Right lobe of liver (tissue), 6 donors: ENCODE measurements at regions not wholly inside any gene's neighbourhood (a gene's known extent, or its start where the extent isn't known, plus 50 kb on each side); places are given as distances from the start of the nearest gene placed in this dataset.
"Not testable (repeated sequence)": the region's sequence is repeated elsewhere in the genome, so short reads cannot be mapped to it uniquely, and the experiment has no call there.

Experiments
- ATAC-seq, 4 donors: fragments of 200-7000 bp; cut with Tn5 transposase; one replicate each; pipeline ENCODE4 v1.9.1; 2020; ENCODE audit warnings: mild to moderate bottlenecking in 4 of 4, moderate library complexity in 4 of 4
- DNase-seq, 3 donors: peaks; one replicate each; pipeline ENCODE4 v3.0.0-alpha.2; 2020
- H3K27ac ChIP-seq, 3 donors: fragments of 200-600 bp; one replicate each; pipeline ENCODE4 v1.8.0; 2022
- H3K27me3 ChIP-seq, 2 donors: fragments of 200-600 bp; one replicate each; pipeline ENCODE4 v1.8.0; 2022
- H3K36me3 ChIP-seq, 4 donors: fragments of 200-600 bp; sonication (generic) in 1 of 4; one replicate each; pipeline versions ENCODE4 v1.5.1 to v1.8.0; 2017 to 2022; ENCODE audit warnings: control low read depth in 1 of 4
- H3K4me1 ChIP-seq, 4 donors: fragments of 200-600 bp; sonication (generic) in 1 of 4; one replicate each; pipeline versions ENCODE4 v1.5.1 to v1.8.0; 2017 to 2022; ENCODE audit warnings: control low read depth in 1 of 4
- H3K4me3 ChIP-seq, 3 donors: fragments of 200-600 bp; one replicate each; pipeline ENCODE4 v1.8.0; 2022
- H3K9me3 ChIP-seq, 4 donors: fragments of 200-600 bp; sonication (generic) in 1 of 4; one replicate each; pipeline versions ENCODE4 v1.5.1 to v1.8.0; 2017 to 2022; ENCODE audit warnings: control low read depth in 1 of 4
- POLR2A ChIP-seq: fragments of 450-650 bp; IDR thresholded peaks from one replicate; pipeline ENCODE4 v1.6.1; 2017; ENCODE audit warnings: antibody characterized with exemption, mild to moderate bottlenecking
- WGBS: methylation state at CpG from one replicate; pipeline ENCODE4 v1.1.6; 2018; ENCODE audit warnings: low coverage, low lambda C conversion rate; ENCODE audit not compliant: insufficient coverage; ENCODE audit errors: missing lambda C conversion rate; 5-methylcytosine and 5-hydroxymethylcytosine counted together
- intact Hi-C, 2 donors: fragments of 100-400 bp; cut with DNase I; formaldehyde crosslinking; loops; one replicate each; pipeline versions ENCODE4 v1.11.2 to v1.14.1; 2022
- TF ChIP-seq, protein P1 (sequence below), 4 donors: fragments of 200-600 bp in 3 of 4; fragments of 450-650 bp in 1 of 4; IDR thresholded peaks; one replicate each; pipeline versions ENCODE4 v1.5.1 to v1.8.0; 2016 to 2022; ENCODE audit warnings: antibody characterized with exemption in 4 of 4, mild to moderate bottlenecking in 2 of 4
- donor health status: DM: no; HTN: yes; CAD: no.
- donor health status: DM: no; HTN: no; CAD: no.
- donor health status: DM: no; HTN: no; CAD: no.
- donor health status: DM: no; HTN: yes; CAD: no.
- donor health status: DM: no; HTN: yes; CAD: no.

DNA sequence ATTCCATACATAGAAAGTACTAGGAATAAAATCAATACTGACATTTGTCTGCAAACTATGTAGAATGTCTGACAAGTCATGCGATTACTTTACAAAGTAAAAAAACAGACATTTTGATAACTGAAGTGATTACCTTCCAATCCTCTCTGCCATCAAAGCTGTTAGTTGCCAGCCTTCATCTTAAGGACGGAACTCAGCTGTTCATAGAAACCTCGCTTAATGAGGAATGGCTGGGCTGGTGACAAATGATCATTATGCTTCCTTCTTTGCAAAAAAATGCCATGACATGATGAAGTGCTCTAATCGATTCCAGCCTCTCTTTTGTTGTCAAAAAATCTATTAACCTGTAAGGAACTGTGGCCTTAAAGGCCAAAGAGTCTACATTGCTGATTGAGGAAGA lies 1214.9 kb upstream of the IGFBP7 start:
- Histone ChIP-seq H3K4me1 (no peaks in the 10 kb centered on the region), H3K27me3 (no peaks in the 10 kb centered on the region), H3K27ac (no peak overlapping the region), H3K4me3 (no peak overlapping the region), H3K36me3 (no peaks in the 10 kb centered on the region), H3K9me3 (no peaks in the 10 kb centered on the region)
- TF ChIP-seq, protein P1, sequence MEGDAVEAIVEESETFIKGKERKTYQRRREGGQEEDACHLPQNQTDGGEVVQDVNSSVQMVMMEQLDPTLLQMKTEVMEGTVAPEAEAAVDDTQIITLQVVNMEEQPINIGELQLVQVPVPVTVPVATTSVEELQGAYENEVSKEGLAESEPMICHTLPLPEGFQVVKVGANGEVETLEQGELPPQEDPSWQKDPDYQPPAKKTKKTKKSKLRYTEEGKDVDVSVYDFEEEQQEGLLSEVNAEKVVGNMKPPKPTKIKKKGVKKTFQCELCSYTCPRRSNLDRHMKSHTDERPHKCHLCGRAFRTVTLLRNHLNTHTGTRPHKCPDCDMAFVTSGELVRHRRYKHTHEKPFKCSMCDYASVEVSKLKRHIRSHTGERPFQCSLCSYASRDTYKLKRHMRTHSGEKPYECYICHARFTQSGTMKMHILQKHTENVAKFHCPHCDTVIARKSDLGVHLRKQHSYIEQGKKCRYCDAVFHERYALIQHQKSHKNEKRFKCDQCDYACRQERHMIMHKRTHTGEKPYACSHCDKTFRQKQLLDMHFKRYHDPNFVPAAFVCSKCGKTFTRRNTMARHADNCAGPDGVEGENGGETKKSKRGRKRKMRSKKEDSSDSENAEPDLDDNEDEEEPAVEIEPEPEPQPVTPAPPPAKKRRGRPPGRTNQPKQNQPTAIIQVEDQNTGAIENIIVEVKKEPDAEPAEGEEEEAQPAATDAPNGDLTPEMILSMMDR (IDR thresholded peaks at IDR 0.05), result no peak
- TF ChIP-seq POLR2A, result no peak
- intact Hi-C loops, result no loop called here
- no peak for ATAC-seq
- WGBS, result 53% methylated on average over 4 of the region's 4 CpGs
- no peak for DNase-seq

DNA sequence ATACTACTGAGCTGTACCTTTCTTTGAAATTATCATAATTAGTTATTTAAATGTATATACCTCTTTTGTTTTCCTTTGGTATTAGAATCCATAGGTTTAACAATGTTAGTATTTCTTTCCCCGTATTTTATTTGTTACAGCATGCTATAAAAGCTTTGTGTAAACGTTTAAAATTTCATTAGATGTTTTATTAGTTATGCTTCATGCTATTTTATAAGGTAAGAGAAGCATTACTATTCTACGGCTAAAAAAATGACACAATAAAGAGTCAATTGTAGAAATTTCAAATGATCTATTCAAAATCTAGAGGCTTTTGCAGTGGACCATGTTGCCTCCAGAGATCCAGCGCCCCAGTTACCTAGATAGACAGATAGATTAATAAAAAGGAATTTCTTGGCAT lies 1203.3 kb upstream of the IGFBP7 start:
- 51% methylated on average over 4 of the region's 4 CpGs for WGBS
- Histone ChIP-seq H3K27ac (no peak overlapping the region), H3K4me1 (no peaks in the 10 kb centered on the region), H3K4me3 (no peak overlapping the region), H3K36me3 (no peaks in the 10 kb centered on the region), H3K27me3 (no peaks in the 10 kb centered on the region), H3K9me3 (no peaks in the 10 kb centered on the region)
- TF ChIP-seq, protein P1 (IDR thresholded peaks at IDR 0.05), result no peak
- TF ChIP-seq POLR2A, result no peak
- DNase-seq, result no peak
- intact Hi-C loops, result no loop called here
- ATAC-seq, result no peak

DNA sequence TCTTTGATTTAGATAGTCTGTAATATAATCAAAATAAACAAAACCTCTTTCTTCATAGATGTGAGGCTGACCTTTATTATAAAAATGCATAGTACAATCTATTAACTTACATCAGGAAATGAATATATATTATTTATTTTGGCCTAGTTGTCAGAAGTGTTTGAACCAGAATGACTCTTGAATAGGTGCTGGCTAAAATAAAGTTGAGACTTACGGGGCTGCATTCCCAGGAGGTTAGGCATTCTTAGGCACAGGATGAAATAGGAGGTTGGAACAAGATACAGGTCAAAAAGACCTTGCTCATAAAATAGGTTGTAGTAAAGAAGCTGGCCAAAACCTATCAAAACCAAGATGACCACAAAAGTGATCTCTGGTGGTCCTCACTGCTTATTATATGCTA lies 1193.3 kb upstream of the IGFBP7 start:
- no peaks in the 10 kb centered on the region for H3K4me1 ChIP-seq
- no peaks in the 10 kb centered on the region for H3K9me3 ChIP-seq
- ATAC-seq, result no peak
- H3K27ac ChIP-seq, result no peak overlapping the region
- intact Hi-C loops, result no loop called here
- H3K27me3 ChIP-seq, result no peaks in the 10 kb centered on the region
- no peak for TF ChIP-seq POLR2A
- TF ChIP-seq, protein P1 (IDR thresholded peaks at IDR 0.05), result no peak
- no peak for DNase-seq
- H3K4me3 ChIP-seq, result no peak overlapping the region
- WGBS, result 69% methylated on average over 1 of the region's 1 CpG
- no peaks in the 10 kb centered on the region for H3K36me3 ChIP-seq

DNA sequence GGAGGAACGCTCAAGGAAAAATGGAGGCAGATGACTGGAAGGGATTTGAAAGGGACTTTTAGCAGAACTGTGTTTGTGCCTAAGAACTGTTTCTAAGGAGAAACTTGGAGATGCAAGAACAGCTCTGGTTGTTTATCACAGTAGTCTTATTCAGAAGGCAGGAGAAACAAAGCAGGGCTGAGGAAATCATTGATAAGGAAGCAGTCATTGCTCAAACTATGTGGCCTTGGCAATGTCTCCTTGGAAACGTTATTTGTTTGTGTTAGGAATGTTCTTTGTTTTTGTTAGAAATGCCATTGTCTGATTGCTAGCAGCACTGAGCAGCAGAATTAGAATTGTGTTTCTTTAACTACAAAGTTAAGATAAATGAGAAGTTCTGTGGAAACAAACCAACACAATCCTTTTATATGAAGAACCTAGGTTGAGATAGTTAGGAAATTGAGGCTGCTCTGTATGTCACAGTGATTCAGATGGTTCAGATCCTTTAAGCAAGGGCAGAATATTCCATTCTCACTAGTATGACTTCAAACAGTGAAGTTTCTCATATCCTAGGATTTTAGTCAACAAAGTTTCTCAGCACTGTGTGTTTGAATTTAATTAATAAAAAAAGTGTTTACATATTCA lies 1191.3 kb upstream of the IGFBP7 start:
- no peaks in the 10 kb centered on the region for H3K4me1 ChIP-seq
- intact Hi-C loops, result no loop called here
- no peaks in the 10 kb centered on the region for H3K36me3 ChIP-seq
- no peak for TF ChIP-seq POLR2A
- TF ChIP-seq, protein P1 (IDR thresholded peaks at IDR 0.05), result no peak
- no peak for DNase-seq
- no peak overlapping the region for H3K4me3 ChIP-seq
- no peaks in the 10 kb centered on the region for H3K27me3 ChIP-seq
- 12% methylated on average over 2 of the region's 2 CpGs for WGBS
- ATAC-seq, result peak in 1 of 4 donors; percentile 47
- no peaks in the 10 kb centered on the region for H3K9me3 ChIP-seq
- no peak overlapping the region for H3K27ac ChIP-seq

DNA sequence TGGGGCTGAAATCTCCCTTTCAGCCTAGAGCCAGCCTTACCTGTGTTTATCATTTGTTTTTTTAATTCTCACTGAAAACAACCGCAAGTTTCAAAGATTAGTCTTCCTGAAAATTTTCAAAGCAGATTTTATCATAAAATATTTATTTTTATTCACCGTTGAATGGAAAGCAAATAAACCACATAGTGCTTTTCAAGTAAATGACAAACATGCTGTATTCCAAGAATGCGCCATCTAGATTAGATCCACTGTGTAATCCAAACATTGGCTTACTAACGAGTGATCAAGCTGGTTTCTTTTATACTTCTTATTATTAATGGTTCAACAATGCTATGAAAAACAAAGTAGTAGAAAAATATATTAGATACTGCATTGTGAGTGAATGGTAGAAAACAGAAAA lies 1176.2 kb upstream of the IGFBP7 start:
- Histone ChIP-seq H3K27me3 (no peaks in the 10 kb centered on the region), H3K4me1 (no peaks in the 10 kb centered on the region), H3K9me3 (no peaks in the 10 kb centered on the region), H3K27ac (no peak overlapping the region), H3K4me3 (no peak overlapping the region), H3K36me3 (no peaks in the 10 kb centered on the region)
- DNase-seq, result no peak
- ATAC-seq, result no peak
- no peak for TF ChIP-seq POLR2A
- TF ChIP-seq, protein P1 (IDR thresholded peaks at IDR 0.05), result no peak
- intact Hi-C loops, result no loop called here
- whole genome bisulfite sequencing, result 55% methylated on average over 4 of the region's 4 CpGs

DNA sequence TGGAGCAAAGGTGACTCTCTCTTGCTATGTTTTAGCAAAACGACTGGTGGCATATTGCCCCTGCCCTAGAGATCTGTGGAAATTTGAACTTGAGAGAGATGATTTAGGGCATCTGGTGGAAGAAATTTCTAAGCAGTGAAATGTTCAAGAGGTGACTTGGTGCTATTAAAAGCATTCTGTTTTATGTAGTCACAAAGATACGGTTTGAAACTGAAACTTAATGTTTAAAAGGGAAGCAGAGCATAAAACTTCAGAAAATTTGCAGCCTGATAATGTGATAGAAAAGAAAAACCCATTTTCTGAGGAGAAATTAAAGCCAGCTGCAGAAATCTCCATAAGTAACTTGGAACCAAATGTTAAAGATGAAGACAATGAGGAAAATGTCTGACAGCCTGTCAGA lies 1170.7 kb upstream of the IGFBP7 start:
- H3K4me3 ChIP-seq, ATAC-seq, H3K27ac ChIP-seq, H3K4me1 ChIP-seq, H3K36me3 ChIP-seq, H3K27me3 ChIP-seq, intact Hi-C loops, H3K9me3 ChIP-seq, DNase-seq: not testable (repeated sequence)
- 21% methylated on average over 2 of the region's 2 CpGs for WGBS
